GM06990 (cell line): ENCODE measurements at regions not wholly inside any gene's neighbourhood (a gene's known extent, or its start where the extent isn't known, plus 50 kb on each side); places are given as distances from the start of the nearest gene placed in this dataset.
"Not testable (repeated sequence)": the region's sequence is repeated elsewhere in the genome, so short reads cannot be mapped to it uniquely, and the experiment has no call there.

Experiments used
- DNase-seq: peaks from one replicate; pipeline ENCODE4 v3.0.0-alpha.2; 2011; ENCODE audit not compliant: insufficient read length; ENCODE audit errors: extremely low read depth
- H3K27me3 ChIP-seq: replicated peaks from 2 replicates; pipeline ENCODE4 v1.6.0; 2011; ENCODE audit warnings: low read length; ENCODE audit not compliant: control insufficient read depth, insufficient read depth
- H3K36me3 ChIP-seq: 2 replicates; pipeline ENCODE4 v1.5.1; 2011; ENCODE audit warnings: low read length; ENCODE audit not compliant: control insufficient read depth, insufficient read depth
- H3K4me3 ChIP-seq: replicated peaks from 2 replicates; pipeline ENCODE4 v1.5.1; 2011; ENCODE audit warnings: low read depth, mild to moderate bottlenecking, control low read depth, low read length
- CTCF ChIP-seq: IDR thresholded peaks from 2 replicates; pipeline ENCODE4 v1.5.1; 2011; ENCODE audit warnings: low read length, control low read depth, mild to moderate bottlenecking, inconsistent platforms; ENCODE audit not compliant: insufficient read depth, poor library complexity, severe bottlenecking

- Histone ChIP-seq H3K4me3 (no peak overlapping the region), H3K27me3 (no peaks in the 10 kb centered on the region), H3K36me3 (no peaks in the 10 kb centered on the region)
- DNase-seq, result no peak
- TF ChIP-seq CTCF, result no peak
Measured at GRCh38 chr12:28092396-28092795, 97.9 kb upstream of the CCDC91 start.

- H3K27me3 ChIP-seq, result no peaks in the 10 kb centered on the region
- TF ChIP-seq CTCF, result no peak
- DNase-seq, result no peak
Measured at GRCh38 chr12:28096649-28097048, 93.6 kb upstream of the CCDC91 start.

GRCh38 chr12:28097221-28097620, 93.0 kb upstream of the CCDC91 start:
- no peak for DNase-seq
- Histone ChIP-seq H3K4me3 (no peak overlapping the region), H3K36me3 (no peaks in the 10 kb centered on the region), H3K27me3 (no peaks in the 10 kb centered on the region)
- TF ChIP-seq CTCF, result no peak

More at GRCh38 chr12:28096649-28097048, 93.6 kb upstream of the CCDC91 start:
- no peak overlapping the region for H3K4me3 ChIP-seq
- no peaks in the 10 kb centered on the region for H3K36me3 ChIP-seq

GRCh38 chr12:28099245-28099644, 91.0 kb upstream of the CCDC91 start:
- H3K27me3 ChIP-seq, DNase-seq, H3K4me3 ChIP-seq, H3K36me3 ChIP-seq: not testable (repeated sequence)

GRCh38 chr12:28099871-28100270, 90.4 kb upstream of the CCDC91 start:
- Histone ChIP-seq H3K4me3 (no peak overlapping the region), H3K27me3 (no peaks in the 10 kb centered on the region), H3K36me3 (no peaks in the 10 kb centered on the region)
- no peak for TF ChIP-seq CTCF
- no peak for DNase-seq

- DNase-seq, result no peak
- TF ChIP-seq CTCF, result no peak
- no peaks in the 10 kb centered on the region for H3K36me3 ChIP-seq
- H3K4me3 ChIP-seq, result no peak overlapping the region
- no peaks in the 10 kb centered on the region for H3K27me3 ChIP-seq
Measured at GRCh38 chr12:28100717-28101116, 89.5 kb upstream of the CCDC91 start.
